ENCODE measurements at regions not wholly inside any gene's neighbourhood (a gene's known extent, or its start where the extent isn't known, plus 50 kb on each side); places are given as distances from the start of the nearest gene placed in this dataset.
"Not testable (repeated sequence)": the region's sequence is repeated elsewhere in the genome, so short reads cannot be mapped to it uniquely, and the experiment has no call there.

DNA sequence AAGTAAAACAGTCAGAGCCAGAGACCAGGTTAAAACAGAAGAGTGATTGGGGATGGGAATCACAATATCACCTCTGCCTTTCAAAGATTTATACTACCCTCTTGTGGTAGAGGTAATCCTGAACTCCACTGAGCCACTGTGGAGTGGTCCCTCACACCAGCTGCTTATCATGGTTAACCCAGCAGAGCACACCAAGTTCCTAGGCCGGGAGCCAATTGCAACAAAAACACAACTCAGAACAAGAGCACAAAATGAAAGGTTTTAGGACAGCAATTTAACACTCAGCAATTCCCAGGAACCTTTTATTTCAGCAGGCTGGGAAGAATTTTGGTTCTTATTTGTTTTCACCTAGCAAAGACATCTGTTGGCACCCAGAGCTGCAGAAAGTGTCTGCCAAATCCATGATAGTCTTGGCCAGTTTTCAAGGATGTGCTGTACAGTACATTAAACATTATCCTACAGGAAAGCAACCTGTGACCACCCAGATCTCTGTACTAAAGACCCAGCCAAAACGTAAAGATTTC lies 220.5 kb upstream of the ATXN7L3B start:
- DNase-seq: peak; percentile 1

DNA sequence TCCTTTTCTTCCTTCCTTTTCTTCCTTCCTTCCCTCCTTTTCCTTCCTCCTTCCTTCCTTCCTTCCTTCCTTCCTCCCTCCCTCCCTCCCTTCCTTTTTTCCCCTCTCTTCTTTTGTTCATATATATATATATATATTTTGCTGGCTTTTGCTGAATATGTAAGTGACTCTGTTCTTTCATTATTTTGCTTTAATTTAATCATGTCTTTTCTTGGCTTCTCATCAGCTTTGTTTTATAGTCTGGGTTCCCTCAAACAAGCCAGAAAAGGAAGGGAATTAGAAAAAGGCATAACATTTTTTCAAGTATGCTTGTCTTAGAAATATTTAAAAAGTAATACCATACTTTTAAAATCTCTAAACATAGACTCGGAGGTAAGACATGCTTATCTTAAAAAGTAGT lies 219.9 kb upstream of the ATXN7L3B start:
- DNase-seq: no peak

DNA sequence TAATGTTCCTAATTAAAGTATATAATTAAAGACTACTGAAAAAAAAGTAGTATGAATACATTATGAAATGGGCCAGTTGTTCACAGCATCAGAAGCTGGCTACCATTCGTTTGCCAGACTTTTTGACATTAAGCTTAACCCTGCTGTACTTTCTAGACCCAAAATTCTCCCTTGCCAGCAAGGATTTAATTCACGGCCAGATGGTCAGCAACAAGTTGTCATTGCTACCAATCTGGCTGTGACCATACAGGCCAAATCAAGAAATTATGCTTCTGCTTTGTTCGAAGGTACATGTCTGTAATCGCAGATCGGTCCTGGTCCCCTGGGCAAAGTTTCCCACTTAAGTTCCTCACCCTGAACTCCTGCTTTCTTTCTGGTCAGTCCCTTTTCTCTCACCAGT lies 217.7 kb upstream of the ATXN7L3B start:
- DNase-seq: no peak

DNA sequence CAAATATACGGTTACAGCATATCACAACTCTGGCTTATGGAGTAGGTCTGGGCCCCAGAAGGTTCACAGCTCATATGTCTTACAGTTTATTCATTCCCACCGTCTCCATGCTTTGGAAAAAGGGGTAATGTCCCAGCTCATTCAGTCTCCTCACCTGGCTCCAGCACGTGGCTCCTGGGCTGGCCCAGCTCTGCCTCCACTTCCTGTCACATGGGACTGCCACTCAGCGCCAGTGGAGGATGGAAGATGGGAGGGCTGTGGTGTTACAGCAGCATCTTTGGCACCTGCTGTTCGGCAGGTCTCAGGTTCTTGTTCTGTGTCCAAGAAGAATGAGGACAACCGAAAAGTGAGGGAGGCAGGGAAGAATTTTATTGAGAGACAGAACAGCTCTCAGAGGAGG lies 216.3 kb upstream of the ATXN7L3B start:
- DNase-seq: no peak

DNA sequence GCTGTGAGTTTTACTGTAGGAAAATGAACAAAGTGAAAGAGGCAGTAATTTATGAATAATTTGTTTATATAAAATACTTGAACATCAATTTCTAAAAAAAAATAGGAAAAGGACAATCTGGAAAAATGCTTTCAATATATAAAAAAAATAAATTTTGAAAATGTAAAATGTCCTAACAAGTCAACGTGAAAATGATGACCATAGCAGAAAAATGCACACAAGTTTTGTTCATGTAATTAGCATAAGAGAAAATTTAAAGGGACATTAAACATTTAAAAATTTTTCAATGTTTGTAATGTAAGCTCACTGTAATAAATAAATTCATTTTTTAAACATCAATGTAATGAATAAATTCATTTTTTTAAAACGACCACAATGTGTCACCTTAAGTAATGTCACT lies 214.8 kb upstream of the ATXN7L3B start:
- no peak for DNase-seq

DNA sequence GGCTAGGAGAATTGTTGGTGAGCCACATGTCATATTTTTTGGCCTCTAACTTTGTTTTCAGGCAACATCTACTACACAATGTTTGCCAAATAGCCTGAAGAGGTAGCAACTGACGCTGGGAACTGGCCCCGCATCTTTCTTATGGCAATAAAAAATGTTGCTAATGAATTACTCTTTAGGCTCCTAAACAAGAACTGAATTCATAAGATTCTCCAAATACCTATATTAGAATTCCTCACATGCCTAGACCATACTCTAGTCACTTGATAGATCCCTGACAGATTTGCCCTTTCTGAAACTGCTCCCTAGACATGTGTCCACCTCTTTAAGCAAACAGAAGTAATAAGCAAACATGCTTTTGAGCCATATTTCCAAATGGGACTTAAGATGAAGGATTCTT lies 209.0 kb upstream of the ATXN7L3B start:
- no peak for DNase-seq

DNA sequence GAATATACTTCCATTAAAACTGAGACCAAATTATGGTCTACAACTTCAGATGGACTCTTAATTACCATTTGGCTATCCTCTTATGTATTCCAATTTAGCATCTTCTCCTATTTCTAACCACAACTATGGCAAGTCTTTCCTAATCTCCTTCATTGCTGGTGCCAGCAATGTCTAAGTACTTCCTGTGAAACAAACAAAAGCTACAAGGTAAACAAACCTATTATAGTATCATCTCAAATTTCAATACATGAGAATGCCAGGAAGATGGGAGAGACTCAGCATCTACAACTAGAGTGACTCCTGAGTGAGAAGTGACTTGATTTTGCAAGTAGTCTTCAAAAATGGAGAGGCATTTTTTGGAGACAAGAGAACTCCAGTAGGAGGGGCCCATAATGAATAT lies 202.9 kb upstream of the ATXN7L3B start:
- DNase-seq: no peak

DNA sequence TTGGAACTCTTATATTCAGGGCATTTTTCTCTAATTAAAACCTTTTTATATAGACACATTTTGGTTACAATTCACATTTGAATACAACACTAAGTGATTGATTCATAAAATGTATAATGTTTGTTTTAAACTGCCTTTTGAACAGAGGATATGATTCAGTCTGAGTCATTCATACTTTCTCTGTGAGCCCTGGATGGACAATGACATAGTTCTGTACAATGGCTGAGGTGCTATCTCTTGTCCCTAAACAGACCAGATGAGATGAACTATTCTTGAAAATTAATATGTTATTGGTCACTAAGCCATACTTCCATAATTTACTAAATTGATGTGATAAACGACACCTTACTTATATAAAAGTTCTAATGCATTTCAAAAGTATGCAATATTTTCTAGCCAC lies 199.7 kb upstream of the ATXN7L3B start:
- no peak for DNase-seq

DNA sequence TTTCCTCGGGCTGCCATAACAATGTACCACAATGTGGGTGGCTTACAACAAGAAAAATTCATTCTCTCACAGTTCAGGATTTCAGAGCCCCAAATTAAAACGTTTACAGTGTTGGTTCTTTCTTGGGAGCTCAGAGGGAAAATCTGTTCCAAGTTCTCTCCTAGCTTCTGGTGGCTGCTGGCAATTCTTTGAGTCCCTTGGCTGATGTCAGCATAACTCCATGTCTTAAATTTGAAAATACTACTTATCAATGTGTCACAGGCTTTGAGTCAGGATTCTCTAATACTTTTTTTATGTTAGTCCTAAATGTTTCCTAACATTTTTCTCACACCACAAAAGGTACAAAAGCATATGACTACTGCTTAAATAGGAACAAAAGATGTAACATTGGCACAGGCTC lies 198.4 kb upstream of the ATXN7L3B start:
- DNase-seq: no peak

DNA sequence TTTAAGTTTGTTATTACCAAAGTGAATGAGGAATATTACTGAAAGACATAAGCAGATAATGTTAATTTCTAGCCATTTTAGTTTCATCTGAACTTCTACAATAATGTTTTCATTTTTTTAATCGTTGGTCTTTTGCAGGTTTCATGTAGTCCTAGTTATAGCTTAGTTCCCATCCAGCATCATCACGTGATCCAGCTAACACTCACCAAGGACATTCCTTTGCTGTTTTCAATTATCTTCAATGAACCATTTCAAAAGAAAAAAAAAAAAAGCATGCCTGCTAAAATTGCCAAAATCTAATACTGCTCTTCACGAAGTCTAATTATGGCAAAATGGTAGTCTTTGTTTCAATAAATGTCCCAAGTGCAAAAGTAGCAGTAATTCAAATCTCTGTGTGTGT lies 187.7 kb upstream of the ATXN7L3B start:
- DNase-seq: no peak

DNA sequence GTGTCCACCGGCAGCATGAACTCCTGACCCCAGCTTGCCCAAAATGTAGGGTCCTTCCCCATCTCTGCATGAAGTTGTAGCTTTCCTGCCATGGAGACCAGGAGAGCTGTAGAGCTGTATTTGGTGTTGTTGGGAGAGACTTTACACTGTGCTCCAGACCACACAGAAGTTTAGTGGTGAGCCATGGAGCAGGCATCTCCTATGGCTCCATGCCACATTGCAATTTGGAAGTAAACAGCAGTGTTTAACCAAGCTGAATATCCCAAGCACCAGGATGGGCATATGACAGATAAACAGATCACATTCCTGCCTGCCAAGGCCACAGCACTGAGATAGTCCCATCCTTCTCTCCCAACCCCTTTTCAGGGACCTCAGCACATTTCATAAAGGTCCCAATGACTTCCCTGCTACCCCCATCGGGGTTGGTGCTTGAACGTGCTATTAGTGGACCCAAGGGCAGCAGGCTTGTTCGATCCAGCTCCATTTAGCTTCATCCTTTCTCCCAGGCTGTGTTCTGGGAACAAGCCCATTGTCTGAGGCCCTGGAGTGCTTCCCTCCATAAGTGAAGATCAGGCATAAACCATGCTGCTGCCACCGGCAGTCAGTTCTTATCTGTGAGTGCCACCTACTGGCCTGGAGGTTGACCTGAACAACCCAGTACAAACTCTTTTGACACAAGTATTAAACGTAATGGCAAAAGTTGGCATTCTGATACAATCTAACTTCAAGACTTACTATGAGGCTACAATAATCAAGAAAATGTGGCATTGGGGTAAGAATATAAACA lies 172.3 kb upstream of the ATXN7L3B start:
- DNase-seq: peak; percentile 23

DNA sequence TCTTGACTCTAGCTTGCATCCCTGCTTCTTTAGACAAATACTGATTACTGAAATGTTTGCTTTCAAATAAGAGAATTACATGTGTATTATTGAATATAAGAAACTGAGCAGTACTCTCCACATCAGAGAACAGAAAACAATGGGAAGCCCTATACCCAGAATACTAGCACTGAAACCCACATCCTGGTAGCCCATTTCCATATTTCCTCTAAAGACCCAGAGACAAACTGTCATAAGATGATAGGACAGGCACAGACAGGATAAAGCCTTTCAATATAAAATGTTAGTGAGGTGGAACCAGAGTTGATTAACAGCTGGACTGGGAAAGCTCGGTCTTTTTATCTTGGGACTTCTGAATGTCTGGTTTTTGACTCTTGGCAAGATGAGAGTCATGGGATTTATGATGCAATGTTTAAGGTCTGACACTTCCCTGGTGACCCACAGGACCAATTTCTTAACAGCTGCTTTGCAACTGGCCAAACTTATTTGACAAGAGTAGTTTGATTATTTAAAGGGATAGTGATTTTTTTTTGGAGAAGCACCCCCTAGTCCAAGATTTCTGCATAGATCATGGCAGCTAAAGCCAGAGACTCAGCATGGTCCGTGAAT lies 166.9 kb upstream of the ATXN7L3B start:
- no peak for DNase-seq

DNA sequence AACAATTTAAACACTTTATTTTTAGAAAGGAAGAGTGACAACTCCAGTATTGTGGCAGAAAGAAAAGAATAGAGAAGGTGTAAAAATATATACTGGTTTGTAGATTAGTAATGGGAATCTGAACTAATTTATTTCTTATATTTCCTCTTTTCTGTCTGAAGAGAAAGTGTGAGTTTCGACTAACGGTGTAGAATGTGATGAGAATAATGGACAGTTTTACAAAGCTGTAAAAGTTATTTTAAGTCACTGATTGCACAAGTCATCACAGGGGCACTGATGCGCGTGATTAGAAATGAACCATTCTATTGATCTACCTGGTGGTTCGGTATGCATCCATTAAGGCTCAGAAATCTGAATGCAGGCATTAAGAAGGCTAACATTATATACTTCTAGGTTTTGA lies 158.5 kb upstream of the ATXN7L3B start:
- no peak for DNase-seq

DNA sequence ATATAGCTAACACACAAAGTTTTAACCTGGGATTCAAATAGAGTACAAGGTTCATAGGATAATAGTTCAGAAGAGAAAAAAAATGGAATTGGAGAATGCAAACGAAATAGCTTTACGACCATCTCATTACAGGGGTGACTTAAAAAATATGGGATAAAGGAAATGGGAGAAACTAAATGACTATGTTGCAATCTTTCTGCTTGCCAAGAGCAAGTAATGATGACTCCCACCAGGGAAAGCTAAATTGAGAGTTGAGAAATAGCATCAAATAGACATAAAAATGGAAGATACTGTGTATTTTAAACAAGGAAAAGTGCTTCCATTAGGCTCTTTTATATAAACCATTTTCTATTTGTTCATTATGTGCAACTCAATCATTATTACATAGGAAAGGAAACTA lies 155.7 kb upstream of the ATXN7L3B start:
- no peak for DNase-seq

DNA sequence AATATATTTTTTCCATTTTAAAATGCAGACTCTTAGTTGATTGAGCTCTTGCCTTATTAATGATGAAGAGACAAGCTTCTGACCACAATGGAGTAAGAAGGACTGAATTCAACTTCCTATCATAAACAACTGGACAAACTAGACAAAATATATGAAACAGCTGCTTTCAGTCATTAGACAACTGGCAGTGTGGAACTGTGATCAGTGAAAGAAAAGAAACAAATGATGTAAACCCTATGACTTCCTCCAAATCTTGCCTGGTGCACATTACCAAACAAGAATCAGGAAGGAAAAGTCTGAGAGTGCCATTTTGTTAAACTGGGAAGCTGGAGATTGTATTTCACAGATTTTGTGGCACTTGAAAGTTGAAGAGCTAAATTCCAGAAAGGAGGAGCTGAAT lies 154.7 kb upstream of the ATXN7L3B start:
- DNase-seq: no peak

DNA sequence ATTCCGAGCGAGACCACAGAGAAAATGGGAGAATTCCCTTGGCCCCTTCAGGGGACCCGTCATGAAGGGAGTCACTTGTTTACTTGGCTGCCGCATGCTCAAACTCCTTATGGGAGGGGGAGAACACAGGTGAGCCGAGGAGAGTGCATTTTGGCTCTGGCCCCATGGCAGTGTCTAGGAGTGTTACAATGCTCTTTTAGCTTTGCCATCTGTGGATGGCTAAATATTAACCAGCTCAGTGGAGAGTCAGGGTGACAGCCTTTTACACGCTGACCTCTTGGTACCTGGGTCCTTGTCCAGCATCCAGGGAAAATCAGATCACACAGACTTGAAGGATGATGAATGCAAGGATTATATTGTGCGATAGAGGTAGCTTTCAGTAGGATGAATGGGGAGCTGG lies 146.4 kb upstream of the ATXN7L3B start:
- no peak for DNase-seq

DNA sequence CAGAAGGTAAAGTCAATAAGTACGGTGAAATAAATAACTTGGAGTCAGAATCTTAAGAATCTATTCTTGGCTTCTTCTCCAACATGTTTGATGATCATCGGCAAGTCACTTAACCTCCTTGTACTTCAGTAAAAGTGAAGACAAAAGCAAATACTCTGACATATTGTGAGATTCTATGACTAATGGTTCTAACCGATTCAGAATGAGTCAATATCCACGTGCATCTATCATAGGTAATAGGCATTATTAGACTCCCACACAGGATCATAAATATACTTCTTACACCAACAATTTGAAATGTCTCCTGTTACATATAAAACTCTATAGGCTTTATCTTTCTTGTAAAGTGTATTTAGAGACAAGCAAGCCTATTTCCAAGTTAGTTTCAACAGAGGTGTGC lies 144.4 kb upstream of the ATXN7L3B start:
- DNase-seq: no peak

DNA sequence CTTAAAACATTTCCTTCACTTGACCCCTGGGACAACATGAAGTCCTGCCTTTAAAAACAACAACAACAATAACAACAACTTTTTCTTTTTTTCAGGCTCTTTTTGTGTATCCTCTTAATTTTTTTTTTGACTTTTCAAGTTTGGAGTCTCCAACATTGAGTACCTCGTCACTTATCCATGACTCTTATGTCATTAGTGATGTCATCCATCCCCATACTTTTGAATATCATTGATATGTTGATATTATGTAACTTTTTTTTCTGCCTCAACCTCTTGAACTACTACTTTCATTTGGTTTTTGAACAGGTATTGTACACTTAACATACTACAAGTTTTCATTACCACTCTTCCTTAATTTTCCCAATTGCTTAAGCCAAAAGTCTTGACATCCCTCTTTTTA lies 143.0 kb upstream of the ATXN7L3B start:
- DNase-seq: no peak

DNA sequence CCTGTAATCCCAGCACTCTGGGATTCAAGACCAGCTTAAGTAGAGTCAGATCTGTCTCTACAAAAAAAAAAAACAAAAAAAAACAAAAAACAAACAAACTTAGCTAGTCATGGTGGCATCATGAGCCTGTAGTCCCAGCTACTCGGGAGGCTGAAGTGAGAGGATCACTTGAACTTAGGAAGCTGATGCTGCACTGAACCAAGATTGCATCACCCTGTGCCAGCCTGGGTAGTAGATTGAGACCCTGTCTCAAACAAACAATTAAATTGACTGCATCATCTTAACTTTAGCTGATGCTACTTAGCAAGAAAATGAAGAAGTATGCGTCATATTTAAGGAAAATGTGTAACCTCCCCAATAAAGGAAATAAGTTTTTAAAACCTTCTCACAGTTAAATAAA lies 136.6 kb upstream of the ATXN7L3B start:
- DNase-seq: no peak

DNA sequence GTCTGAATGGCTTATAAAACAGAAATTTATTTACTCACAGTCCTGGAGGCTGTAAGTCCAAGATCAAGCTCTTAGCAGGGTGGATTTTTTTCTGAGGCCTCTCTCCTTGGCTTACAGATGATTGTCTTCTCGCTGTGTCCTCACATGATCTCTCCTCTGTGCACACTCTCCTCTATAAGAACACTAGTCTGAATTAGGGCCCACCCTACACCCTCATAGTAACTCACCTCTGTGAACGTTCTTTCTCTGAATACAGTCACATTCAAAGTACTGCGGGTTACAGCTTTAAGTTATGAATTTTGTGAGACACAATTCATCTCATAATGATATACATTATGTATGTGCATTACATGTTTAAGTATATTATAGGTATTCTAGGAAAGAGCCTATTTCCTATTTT lies 135.7 kb upstream of the ATXN7L3B start:
- DNase-seq: no peak

DNA sequence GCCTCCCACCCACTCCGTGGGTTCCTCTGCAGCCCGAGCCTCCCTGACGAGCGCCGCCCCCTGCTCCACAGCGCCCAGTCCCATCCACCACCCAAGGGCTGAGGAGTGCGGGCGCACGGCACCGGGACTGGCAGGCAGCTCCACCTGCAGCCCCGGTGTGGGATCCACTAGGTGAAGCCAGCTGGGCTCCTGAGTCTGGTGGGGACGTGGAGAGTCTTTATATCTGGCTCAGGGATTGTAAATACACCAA lies 134.5 kb upstream of the ATXN7L3B start:
- DNase-seq: not testable (repeated sequence)

DNA sequence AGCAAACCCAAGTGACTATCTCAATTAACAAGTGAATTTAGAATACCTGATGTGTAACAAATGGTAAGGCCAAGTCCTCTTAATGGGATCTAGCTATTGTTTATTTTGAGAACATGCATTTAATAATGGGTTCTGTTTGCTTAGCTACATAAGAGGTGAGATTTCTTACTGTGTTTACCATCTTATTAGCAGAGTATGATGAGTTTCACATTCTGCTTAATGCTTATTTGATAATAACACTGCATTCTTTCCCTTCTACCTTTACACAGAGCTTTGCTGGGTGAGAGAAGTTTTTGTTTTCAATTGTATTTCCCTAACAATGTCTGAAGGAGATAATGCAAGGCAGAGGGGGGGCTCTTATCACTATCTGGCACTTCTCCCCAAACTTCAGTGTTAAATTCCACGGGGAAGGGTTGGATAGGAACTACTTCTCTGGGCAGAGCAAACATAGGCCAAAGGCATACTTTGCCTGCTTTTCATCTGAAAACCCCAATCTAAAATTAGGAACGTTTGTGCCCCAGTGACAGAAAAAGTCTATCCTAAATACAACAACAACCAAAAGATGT lies 129.0 kb upstream of the ATXN7L3B start:
- no peak for DNase-seq

DNA sequence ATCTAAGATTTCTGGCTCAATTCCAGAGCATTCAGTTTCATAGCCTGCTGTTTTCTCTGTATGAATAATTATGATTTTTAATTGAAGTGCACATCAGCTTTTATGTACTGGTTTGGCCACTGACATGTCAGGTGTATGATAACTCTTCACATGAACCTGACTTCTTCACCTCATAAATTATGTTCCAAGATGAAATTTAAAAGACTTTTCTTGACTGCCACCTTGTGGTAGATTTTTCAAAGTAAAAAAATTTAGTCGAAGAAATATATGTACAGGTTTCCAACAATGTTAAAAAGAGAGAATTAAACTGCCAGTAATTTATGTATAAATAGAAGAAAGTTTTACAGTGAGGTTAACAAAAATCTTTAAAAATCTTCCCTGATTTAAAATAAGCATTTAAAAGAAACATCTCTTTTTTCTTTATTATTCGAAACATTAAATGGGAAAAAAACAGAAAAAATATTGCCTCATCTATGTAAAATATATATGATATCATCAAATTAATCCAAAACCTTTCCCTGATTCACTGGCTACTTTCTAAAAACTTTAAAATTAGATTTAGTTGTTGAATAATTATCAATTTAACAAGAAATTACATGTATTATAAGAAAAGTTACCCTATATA lies 124.9 kb upstream of the ATXN7L3B start:
- DNase-seq: peak; percentile 50

DNA sequence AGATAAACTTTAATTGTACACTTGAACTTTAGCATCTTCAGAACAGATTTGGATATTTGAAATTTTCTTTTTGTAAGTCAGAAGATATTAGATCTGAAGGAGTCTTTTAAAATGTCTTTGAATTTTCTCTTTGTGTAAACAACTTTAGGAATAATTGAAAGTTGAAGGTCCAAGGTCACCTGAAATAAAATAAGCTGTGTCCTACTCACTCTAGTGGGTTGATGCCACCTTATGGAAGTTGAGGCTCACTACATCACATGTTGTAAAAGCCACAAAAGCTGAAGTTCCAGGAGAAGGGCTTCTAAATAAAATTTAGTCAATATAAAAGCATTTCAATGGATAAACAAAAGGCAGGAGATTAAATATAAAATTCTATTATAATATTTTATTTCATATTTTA lies 122.0 kb upstream of the ATXN7L3B start:
- peak; percentile 29 for DNase-seq
